Panc1 (cell line): ENCODE measurements at regions not wholly inside any gene's neighbourhood (a gene's known extent, or its start where the extent isn't known, plus 50 kb on each side); places are given as distances from the start of the nearest gene placed in this dataset.

ENCODE experiments used
- CTCF ChIP-seq: fragments of 450-650 bp; IDR thresholded peaks from 2 replicates; pipeline ENCODE4 v1.5.1; 2017; ENCODE audit warnings: mild to moderate bottlenecking
- POLR2AphosphoS5 ChIP-seq: IDR thresholded peaks from 2 replicates; pipeline ENCODE4 v1.6.1; 2012; ENCODE audit warnings: mild to moderate bottlenecking, low read depth, low read length, moderate library complexity
- SIN3A ChIP-seq: IDR thresholded peaks from 2 replicates; pipeline ENCODE4 v1.6.1; 2012; ENCODE audit warnings: low read depth, mild to moderate bottlenecking, low read length, moderate library complexity, borderline replicate concordance; ENCODE audit not compliant: insufficient read depth
- TCF7L2 ChIP-seq: IDR thresholded peaks from 2 replicates; pipeline ENCODE4 v1.6.1; 2011; ENCODE audit warnings: mild to moderate bottlenecking, low read depth, low read length, inconsistent platforms
- TF ChIP-seq, protein P1 (sequence below), 2 experiments: IDR thresholded peaks; 2 replicates each; pipeline ENCODE4 v1.6.1; 2011 to 2012; ENCODE audit warnings: low read depth in 2 of 2, control low read depth in 1 of 2, low read length in 1 of 2, mild to moderate bottlenecking in 1 of 2, moderate library complexity in 1 of 2; ENCODE audit not compliant: insufficient read depth in 1 of 2

DNA sequence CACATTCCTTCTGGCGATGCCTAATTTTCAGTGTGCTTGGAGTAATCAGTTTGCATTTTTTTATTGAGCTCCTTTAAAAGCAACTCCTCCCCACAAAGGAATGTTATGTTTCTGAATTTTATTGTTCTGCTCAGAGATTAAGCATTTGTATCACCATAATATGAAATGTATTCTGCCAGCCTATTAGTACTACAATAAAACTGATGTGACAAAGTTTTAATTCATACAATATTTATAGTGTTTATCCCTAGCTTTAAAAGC, 236.9 kb upstream of the ASCC3 start:
- TF ChIP-seq CTCF (no peak), POLR2AphosphoS5 (no peak), SIN3A (no peak), TCF7L2 (no peak)
- TF ChIP-seq, protein P1, sequence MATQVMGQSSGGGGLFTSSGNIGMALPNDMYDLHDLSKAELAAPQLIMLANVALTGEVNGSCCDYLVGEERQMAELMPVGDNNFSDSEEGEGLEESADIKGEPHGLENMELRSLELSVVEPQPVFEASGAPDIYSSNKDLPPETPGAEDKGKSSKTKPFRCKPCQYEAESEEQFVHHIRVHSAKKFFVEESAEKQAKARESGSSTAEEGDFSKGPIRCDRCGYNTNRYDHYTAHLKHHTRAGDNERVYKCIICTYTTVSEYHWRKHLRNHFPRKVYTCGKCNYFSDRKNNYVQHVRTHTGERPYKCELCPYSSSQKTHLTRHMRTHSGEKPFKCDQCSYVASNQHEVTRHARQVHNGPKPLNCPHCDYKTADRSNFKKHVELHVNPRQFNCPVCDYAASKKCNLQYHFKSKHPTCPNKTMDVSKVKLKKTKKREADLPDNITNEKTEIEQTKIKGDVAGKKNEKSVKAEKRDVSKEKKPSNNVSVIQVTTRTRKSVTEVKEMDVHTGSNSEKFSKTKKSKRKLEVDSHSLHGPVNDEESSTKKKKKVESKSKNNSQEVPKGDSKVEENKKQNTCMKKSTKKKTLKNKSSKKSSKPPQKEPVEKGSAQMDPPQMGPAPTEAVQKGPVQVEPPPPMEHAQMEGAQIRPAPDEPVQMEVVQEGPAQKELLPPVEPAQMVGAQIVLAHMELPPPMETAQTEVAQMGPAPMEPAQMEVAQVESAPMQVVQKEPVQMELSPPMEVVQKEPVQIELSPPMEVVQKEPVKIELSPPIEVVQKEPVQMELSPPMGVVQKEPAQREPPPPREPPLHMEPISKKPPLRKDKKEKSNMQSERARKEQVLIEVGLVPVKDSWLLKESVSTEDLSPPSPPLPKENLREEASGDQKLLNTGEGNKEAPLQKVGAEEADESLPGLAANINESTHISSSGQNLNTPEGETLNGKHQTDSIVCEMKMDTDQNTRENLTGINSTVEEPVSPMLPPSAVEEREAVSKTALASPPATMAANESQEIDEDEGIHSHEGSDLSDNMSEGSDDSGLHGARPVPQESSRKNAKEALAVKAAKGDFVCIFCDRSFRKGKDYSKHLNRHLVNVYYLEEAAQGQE (IDR thresholded peaks at IDR 0.05; ENCODE audit: insufficient read depth in 1 of 2, low read depth in 2 of 2, low read length in 1 of 2) = no peak
